T47D (cell line): ENCODE measurements at regions not wholly inside any gene's neighbourhood (a gene's known extent, or its start where the extent isn't known, plus 50 kb on each side); places are given as distances from the start of the nearest gene placed in this dataset.
A peak's percentile ranks its signal among the peaks of the same experiment; 100 is the strongest.

ENCODE experiments used
- DNase-seq, 2 experiments: peaks; one replicate each; pipeline versions ENCODE4 v3.0.0 to v3.0.0-alpha.2; 2011 to 2012; ENCODE audit warnings: low read depth in 1 of 2, low spot score in 1 of 2
- JUND ChIP-seq: IDR thresholded peaks from 2 replicates; pipeline ENCODE4 v1.6.1; 2012; ENCODE audit warnings: low read depth
- in situ Hi-C: cut with HindIII; loops from 2 replicates; pipeline ENCODE4 v1.10.0; 2016; ENCODE audit warnings: low sequenced_read_pairs, low pct_unique_long_range_greater_than_20kb

- DNase-seq = no peak
- in situ Hi-C loops = no loop called here
- TF ChIP-seq JUND = no peak
Measured at GRCh38 chr13:53691417-53691816, 662.8 kb downstream of the OLFM4 start.

DNA sequence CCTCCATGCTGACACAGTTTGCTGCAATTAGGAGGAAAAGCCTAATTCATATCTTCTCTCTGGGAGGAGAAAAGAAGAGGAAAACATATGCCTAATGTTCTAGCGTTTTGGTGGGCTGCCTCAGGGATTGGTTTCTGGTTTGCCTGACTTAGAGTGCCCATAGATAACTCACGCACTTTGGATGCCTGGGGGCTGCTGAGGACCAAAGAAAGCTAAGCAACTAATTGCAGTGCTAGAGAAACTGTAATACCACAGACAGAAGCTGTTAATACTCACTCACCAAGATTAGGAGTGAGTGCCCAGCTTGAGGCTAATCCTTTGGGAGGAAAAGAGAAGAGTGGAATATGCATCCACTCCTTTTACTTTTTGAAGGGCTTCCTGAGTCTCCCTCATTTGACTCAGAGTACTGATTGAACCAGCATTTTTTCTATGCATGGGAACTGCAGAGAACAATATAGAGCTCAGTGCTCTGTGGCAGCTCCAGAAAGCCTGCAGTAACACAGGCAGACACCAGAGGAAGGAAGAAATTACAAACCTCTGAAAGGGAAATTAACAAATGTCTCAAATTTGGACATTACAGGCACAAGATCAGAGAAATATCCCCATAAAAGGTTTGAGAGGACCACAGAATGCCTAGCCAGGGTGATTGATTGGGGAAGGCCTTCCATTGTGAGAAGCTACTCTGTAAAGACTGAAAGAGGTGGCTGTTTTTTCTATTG lies 666.4 kb downstream of the OLFM4 start:
- no peak for DNase-seq
- in situ Hi-C loops = no loop called here
- TF ChIP-seq JUND = no peak

GRCh38 chr13:53703371-53704080 lies 674.9 kb downstream of the OLFM4 start:
- no peak for DNase-seq
- no peak for TF ChIP-seq JUND
- in situ Hi-C loops = no loop called here

DNA sequence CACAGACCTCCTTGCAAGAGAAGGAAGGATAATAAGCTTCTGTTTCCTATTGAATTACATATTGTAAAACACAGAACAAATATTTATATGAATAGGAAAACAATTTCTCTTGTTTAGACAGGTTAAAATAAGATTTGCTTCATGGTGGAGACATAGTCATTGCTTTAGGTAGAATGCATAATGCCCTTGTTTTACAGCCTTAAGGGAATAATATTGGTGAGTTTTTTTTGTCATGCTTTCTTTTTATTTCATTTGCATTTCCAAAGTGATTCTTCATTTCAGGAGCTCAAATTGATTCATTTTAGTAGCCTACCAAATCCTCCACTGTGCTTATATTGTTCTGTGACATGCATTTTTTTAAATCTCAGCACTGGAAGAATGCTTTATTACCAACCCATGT lies 690.7 kb downstream of the OLFM4 start:
- no peak for TF ChIP-seq JUND

DNA sequence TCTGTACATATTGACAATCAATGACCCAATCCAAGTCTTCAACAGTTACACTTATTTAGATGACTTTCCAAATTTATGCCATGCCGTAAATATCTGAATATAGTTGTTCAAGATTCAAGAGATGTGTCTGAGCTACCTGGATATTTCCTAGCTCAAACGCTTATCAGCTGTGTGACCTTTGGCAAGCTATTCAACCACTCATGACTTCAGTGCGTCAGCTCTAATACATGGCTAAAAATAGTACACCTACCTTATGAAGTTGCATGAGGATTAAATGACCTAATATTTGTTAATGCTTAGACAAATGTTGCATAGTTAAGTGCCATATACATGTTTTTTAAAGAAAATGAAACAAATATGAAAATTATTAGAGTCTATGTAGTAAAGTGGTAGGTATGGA lies 704.1 kb downstream of the OLFM4 start:
- no peak for DNase-seq
- in situ Hi-C loops = no loop called here
- TF ChIP-seq JUND = no peak

More for the DNA sequence above, 690.7 kb downstream of the OLFM4 start:
- no peak for DNase-seq
- in situ Hi-C loops = no loop called here

DNA sequence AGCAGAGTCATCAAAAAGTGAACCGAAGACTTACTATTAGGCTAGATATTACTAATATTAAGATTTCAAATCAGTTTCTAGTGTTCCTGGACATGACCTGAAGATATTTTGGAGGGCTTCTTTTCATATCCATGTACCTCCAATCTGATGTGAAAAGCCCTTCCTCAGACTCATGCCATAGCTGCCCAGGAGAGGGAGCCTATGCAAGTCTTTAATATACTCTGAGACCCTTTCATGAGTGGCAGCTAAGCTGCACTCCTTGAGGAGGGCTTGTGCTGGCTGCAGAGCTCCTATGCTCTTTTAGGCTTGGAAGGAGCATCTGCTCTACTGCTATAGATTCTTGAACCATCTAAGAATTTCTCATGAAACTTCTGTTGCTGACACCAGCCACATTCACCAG lies 715.3 kb downstream of the OLFM4 start:
- no peak for TF ChIP-seq JUND
- DNase-seq = no peak
- in situ Hi-C loops = no loop called here

- DNase-seq = no peak
- no peak for TF ChIP-seq JUND
- in situ Hi-C loops = no loop called here
Measured at GRCh38 chr13:53747825-53748224, 719.2 kb downstream of the OLFM4 start.

DNA sequence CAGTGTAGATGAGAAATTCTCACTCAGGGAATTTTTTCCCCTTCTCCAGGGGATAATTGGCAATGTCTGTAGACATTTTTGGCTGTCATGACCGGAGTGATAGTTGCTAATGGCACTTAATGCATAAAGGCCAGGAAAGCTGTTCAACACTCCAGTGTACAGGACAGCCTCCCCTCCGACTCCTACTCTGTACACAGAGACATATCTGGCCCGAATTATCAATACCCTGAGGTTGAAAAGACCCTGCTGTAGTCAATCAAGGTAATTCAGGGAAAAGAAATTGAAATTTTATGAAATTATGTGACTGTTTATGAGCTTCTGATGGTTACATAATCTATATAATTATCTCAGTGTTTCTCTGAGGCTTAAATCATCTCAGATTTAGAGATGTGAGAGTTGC lies 720.7 kb downstream of the OLFM4 start:
- in situ Hi-C loops = no loop called here
- TF ChIP-seq JUND = no peak
- DNase-seq = no peak

DNA sequence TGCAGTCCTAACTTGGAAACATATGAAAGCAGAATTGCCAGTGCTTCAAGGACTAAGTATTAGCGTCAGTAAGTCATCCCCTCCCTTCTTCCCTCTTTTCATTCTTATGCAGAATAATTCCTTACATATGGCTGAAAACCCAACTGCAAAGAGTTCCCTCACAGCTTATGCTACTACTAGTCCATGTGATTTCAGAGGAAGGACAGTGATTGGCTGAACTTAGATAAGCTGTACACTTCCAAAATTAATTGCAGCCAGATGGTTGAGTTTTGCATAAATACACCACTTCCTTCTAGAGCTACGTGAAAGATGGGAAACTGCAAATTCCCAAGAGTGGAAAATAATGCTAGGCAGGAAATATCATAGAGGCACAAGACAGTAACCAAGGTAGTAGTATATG lies 730.4 kb downstream of the OLFM4 start:
- TF ChIP-seq JUND = no peak
- in situ Hi-C loops = no loop called here
- no peak for DNase-seq

DNA sequence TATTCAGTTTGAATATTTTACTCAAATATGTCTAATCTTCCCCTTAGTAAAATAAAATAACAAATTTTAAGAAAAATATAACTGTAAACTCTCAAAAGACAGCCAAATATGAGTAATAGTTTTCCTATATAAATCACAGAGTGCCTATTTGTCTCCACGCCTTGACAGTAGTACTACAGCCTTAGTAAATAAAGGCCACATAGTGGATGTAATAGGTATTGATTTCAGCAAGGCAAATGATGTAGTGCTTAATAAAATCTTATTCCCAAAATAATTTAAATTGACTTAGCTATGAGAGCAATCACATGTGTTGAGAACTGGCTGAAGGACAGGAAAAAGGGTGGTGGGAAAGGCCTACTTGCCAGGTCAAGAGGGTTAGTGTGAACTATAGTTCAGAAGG lies 747.2 kb downstream of the OLFM4 start:
- in situ Hi-C loops = no loop called here
- no peak for TF ChIP-seq JUND
- DNase-seq = peak in 1 of 2 experiments; percentile 33

- no peak for TF ChIP-seq JUND
- no peak for DNase-seq
- in situ Hi-C loops = no loop called here
Measured at GRCh38 chr13:53778937-53779336, 750.3 kb downstream of the OLFM4 start.

DNA sequence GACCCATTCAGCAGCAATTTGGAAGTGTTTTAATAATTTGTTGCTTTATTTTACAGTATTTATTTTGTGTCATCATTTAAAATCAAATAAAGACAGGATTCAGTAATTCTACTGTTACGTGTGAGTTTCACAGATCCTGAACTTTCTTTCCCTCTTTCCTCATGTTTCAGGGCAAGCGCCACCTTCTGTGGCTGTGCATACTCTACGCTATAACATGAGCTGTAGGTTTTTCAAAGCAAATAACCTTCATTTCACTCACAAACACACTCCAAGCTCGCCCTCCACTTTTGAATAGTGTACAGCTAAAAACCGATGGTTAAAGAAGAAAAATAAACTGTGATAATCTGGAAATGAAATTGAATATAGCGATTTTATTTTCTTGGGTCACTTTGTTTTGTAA lies 753.3 kb downstream of the OLFM4 start:
- no peak for TF ChIP-seq JUND
- peak in 1 of 2 experiments; percentile 64 for DNase-seq
- in situ Hi-C loops = no loop called here

- peak; percentile 18 to 86 for DNase-seq
- in situ Hi-C loops = no loop called here
- TF ChIP-seq JUND = no peak
Measured at GRCh38 chr13:53782488-53782961, 753.9 kb downstream of the OLFM4 start.
